HepG2 (cell line): ENCODE measurements at regions not wholly inside any gene's neighbourhood (a gene's known extent, or its start where the extent isn't known, plus 50 kb on each side); places are given as distances from the start of the nearest gene placed in this dataset.

Experiments used
- ATAC-seq: fragments of 200-7000 bp; cut with Tn5 transposase; 3 replicates; pipeline ENCODE4 v1.9.1; 2020; ENCODE audit warnings: mild to moderate bottlenecking, moderate library complexity
- BruUV-seq: library from RNA; stranded (reverse); fragments of 400-500 nt; replicated peaks from 2 replicates; lab custom pipeline; 2021; lab: Mats Ljungman, UMichigan
- CTCF ChIA-PET: fragments of 300-600 bp; formaldehyde crosslinking; extraction: SDS; loops from one replicate; lab custom pipeline; 2021; ENCODE audit warnings: low total read pairs, inconsistent platforms, low intra/inter-chr PET ratio; lab: Yijun Ruan, JAX
- POLR2A ChIA-PET: fragments of 350-600 bp; sonication (Branson Sonifier 250); formaldehyde crosslinking; loops from one replicate; lab custom pipeline; 2020; ENCODE audit warnings: antibody characterized with exemption, inconsistent platforms; lab: Yijun Ruan, JAX
- DNase-seq: peaks from one replicate; pipeline ENCODE4 v3.0.0-alpha.2; 2015; ENCODE audit warnings: low spot score
- FAIRE-seq: peaks from 3 replicates; lab custom pipeline; 2011; peaks lifted over from hg19 to GRCh38; lab: Jason Lieb, UNC
- H2AFZ ChIP-seq: one replicate; pipeline ENCODE4 v1.6.1; 2011; ENCODE audit warnings: low read length, inconsistent platforms
- H3K27ac ChIP-seq: fragments of 300-600 bp; 3 replicates; pipeline ENCODE4 v1.8.0; 2011; ENCODE audit warnings: mixed run types, mild to moderate bottlenecking, mixed read lengths, low read length, inconsistent platforms; ENCODE audit not compliant: insufficient read depth; ENCODE audit errors: extremely low read length
- H3K27me3 ChIP-seq, 2 experiments: fragments of 200-600 bp in 1 of 2; 2 replicates in 1 of 2; 3 replicates in 1 of 2; pipeline versions ENCODE4 v1.6.0 to v1.8.0; 2011; ENCODE audit warnings: low read length in 2 of 2, mild to moderate bottlenecking in 2 of 2, moderate library complexity in 2 of 2, inconsistent platforms in 1 of 2; ENCODE audit not compliant: insufficient read depth in 2 of 2, control insufficient read depth in 1 of 2
- H3K36me3 ChIP-seq, 2 experiments: fragments of 200-600 bp in 1 of 2; replicated peaks in 1 of 2; 2 replicates in 1 of 2; 3 replicates in 1 of 2; pipeline versions ENCODE4 v1.5.1 to v1.8.0; 2011; ENCODE audit warnings: low read length in 2 of 2, inconsistent platforms in 1 of 2; ENCODE audit not compliant: insufficient read depth in 2 of 2, control insufficient read depth in 1 of 2
- H3K4me1 ChIP-seq: 2 replicates; pipeline ENCODE4 v1.5.1; 2012; ENCODE audit warnings: low read length, inconsistent platforms; ENCODE audit not compliant: insufficient read depth
- H3K4me2 ChIP-seq: 2 replicates; pipeline ENCODE4 v1.6.0; 2011; ENCODE audit warnings: low read depth, low read length, inconsistent platforms
- H3K4me3 ChIP-seq, 3 experiments: fragments of 200-600 bp in 1 of 3; sonication (generic), shearing (Covaris generic) in 1 of 3; replicated peaks in 1 of 3; 2 replicates each; pipeline ENCODE4 v1.5.1; 2011 to 2016; ENCODE audit warnings: low read length in 3 of 3, inconsistent platforms in 2 of 3, low read depth in 2 of 3, mild to moderate bottlenecking in 2 of 3, control low read depth in 1 of 3, mixed read lengths in 1 of 3; ENCODE audit not compliant: insufficient read depth in 1 of 3
- H3K79me2 ChIP-seq: one replicate; pipeline ENCODE4 v1.6.1; 2011; ENCODE audit warnings: low read length, inconsistent platforms; ENCODE audit not compliant: insufficient read depth
- H3K9ac ChIP-seq: 2 replicates; pipeline ENCODE4 v1.6.0; 2011; ENCODE audit warnings: mild to moderate bottlenecking, low read depth, low read length, inconsistent platforms; ENCODE audit not compliant: insufficient read depth
- H3K9me3 ChIP-seq: 2 replicates; pipeline ENCODE4 v1.5.1; 2012; ENCODE audit warnings: mild to moderate bottlenecking, low read length
- H4K20me1 ChIP-seq: 2 replicates; pipeline ENCODE4 v1.6.0; 2011; ENCODE audit warnings: inconsistent platforms, mild to moderate bottlenecking, low read length, moderate library complexity; ENCODE audit not compliant: insufficient read depth
- CC2D1A ChIP-seq: sonication (generic); formaldehyde crosslinking; IDR thresholded peaks from 2 replicates; pipeline ENCODE4 v1.8.1; 2023; ENCODE audit warnings: mild to moderate bottlenecking, missing genetic modification reagents
- EEA1 ChIP-seq: sonication (generic); formaldehyde crosslinking; IDR thresholded peaks from 2 replicates; pipeline ENCODE4 v1.5.1; 2020; ENCODE audit warnings: mild to moderate bottlenecking, missing genetic modification reagents, borderline replicate concordance
- GATAD1 ChIP-seq: IDR thresholded peaks from 2 replicates; pipeline ENCODE4 v1.6.1; 2016; ENCODE audit warnings: missing genetic modification reagents, missing compliant biosample characterization
- NCOA2 ChIP-seq: sonication (generic); formaldehyde crosslinking; IDR thresholded peaks from 2 replicates; pipeline ENCODE4 v1.8.0; 2022; ENCODE audit warnings: inconsistent platforms
- NFATC3 ChIP-seq: sonication (generic); formaldehyde crosslinking; IDR thresholded peaks from 2 replicates; pipeline ENCODE4 v1.5.1; 2020; ENCODE audit warnings: mild to moderate bottlenecking, missing genetic modification reagents
- PAX8 ChIP-seq: sonication (generic); formaldehyde crosslinking; IDR thresholded peaks from 2 replicates; pipeline ENCODE4 v1.8.0; 2022; ENCODE audit warnings: mild to moderate bottlenecking, missing genetic modification reagents, borderline replicate concordance
- PHF21A ChIP-seq: sonication (generic); formaldehyde crosslinking; IDR thresholded peaks from 2 replicates; pipeline ENCODE4 v1.5.0; 2020; ENCODE audit warnings: mild to moderate bottlenecking, missing genetic modification reagents
- STAT5B ChIP-seq: sonication (generic); formaldehyde crosslinking; IDR thresholded peaks from 2 replicates; pipeline ENCODE4 v1.4.0; 2020; ENCODE audit warnings: missing genetic modification reagents
- ZFP1 ChIP-seq: IDR thresholded peaks from 2 replicates; pipeline ENCODE4 v1.6.1; 2016
- ZNF160 ChIP-seq: sonication (generic); formaldehyde crosslinking; IDR thresholded peaks from 2 replicates; pipeline ENCODE4 v1.8.0; 2022; ENCODE audit warnings: mild to moderate bottlenecking, inconsistent platforms, missing genetic modification reagents
- ZNF224 ChIP-seq: sonication (generic); formaldehyde crosslinking; IDR thresholded peaks from 2 replicates; pipeline ENCODE4 v1.5.0; 2020; ENCODE audit warnings: mild to moderate bottlenecking, missing genetic modification reagents
- ZNF761 ChIP-seq: sonication (generic); formaldehyde crosslinking; conservative IDR thresholded peaks from 2 replicates; pipeline ENCODE4 v1.4.0; 2020; ENCODE audit warnings: mild to moderate bottlenecking, missing genetic modification reagents
- WGBS: methylation state at CpG from one replicate; pipeline ENCODE4 v1.1.6; 2017; ENCODE audit warnings: low lambda C conversion rate; 5-methylcytosine and 5-hydroxymethylcytosine counted together
- in situ Hi-C: cut with HindIII; loops from 2 replicates; pipeline ENCODE4 v1.10.0; 2017; ENCODE audit warnings: low pct_unique_long_range_greater_than_20kb; ENCODE audit not compliant: extremely low pct_ligation_motif_present
- intact Hi-C: fragments of 100-400 bp; cut with micrococcal nuclease; formaldehyde crosslinking; loops from one replicate; pipeline ENCODE4 v1.10.0; 2022; ENCODE audit not compliant: unreplicated experiment
- TF ChIP-seq, protein P1 (sequence below): IDR thresholded peaks from 2 replicates; pipeline ENCODE4 v1.6.1; 2016; ENCODE audit warnings: mild to moderate bottlenecking, missing biosample characterization, missing genetic modification reagents
- TF ChIP-seq, protein P2 (sequence below): sonication (generic); formaldehyde crosslinking; IDR thresholded peaks from 2 replicates; pipeline ENCODE4 v1.5.0; 2020; ENCODE audit warnings: mild to moderate bottlenecking, missing genetic modification reagents

DNA sequence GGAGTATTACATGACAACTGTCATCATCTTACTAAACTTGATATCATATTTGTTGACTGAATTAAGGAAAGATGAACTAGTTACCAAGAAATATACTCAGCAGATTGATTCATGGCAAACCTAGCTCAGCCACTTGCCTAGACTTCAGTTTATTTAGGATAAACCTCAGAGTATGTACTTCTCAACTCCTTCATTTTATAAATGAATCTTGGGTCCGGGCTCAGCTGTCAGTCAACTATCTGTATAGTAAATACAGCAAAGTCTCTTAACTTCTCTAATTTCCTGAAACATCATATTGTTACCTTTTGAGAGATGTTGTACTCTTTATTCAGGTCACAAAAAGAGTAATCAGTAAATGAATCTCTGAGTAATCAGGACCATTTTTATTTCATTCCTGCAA is 211.0 kb upstream of the KLF14 start:
- Histone ChIP-seq H3K9ac (no peak overlapping the region), H3K79me2 (peaks cover 35% of the 10 kb centered on the region), H3K27ac (no peak overlapping the region), H3K4me3 (no peak overlapping the region), H3K36me3 (peaks cover 4 to 6% of the 10 kb centered on the region in 2 experiments; a peak in 3 of 5 replicates), H3K9me3 (no peaks in the 10 kb centered on the region), H3K4me2 (no peak overlapping the region), H4K20me1 (no peaks in the 10 kb centered on the region; the same call in 1 of the 2 replicates), H2AFZ (no peak overlapping the region), H3K4me1 (peaks cover 75% of the 10 kb centered on the region), H3K27me3 (no peaks in the 10 kb centered on the region)
- in situ Hi-C loops, result no loop called here
- CTCF ChIA-PET, result no interaction called here
- WGBS, result 100% methylated on average over 1 of the region's 1 CpG
- no peak for DNase-seq
- POLR2A ChIA-PET, result no interaction called here
- no TSS peak for BruUV-seq
- TF ChIP-seq PHF21A (CRISPR knock-in tag) (no peak), EEA1 (CRISPR knock-in tag) (no peak)
- FAIRE-seq, result no peak
- intact Hi-C loops, result loop anchor here (5.0 kb wide), 1 partner anchor 52 kb away; no protein-coding TSS in a partner anchor
- ATAC-seq, result no peak

- no peaks in the 10 kb centered on the region for H3K27me3 ChIP-seq
- H3K4me3 ChIP-seq, result no peak overlapping the region
- FAIRE-seq (no peak), ATAC-seq (no peak), DNase-seq (no peak)
- intact Hi-C loops, result no loop called here
- TF ChIP-seq ZFP1 (no peak), GATAD1 (CRISPR knock-in tag) (no peak), STAT5B (CRISPR knock-in tag) (no peak), CC2D1A (no peak), NFATC3 (no peak), ZNF160 (no peak), ZNF224 (CRISPR knock-in tag) (no peak), PAX8 (CRISPR knock-in tag) (no peak), NCOA2 (no peak), ZNF761 (CRISPR knock-in tag) (no peak)
- TF ChIP-seq, protein P1, sequence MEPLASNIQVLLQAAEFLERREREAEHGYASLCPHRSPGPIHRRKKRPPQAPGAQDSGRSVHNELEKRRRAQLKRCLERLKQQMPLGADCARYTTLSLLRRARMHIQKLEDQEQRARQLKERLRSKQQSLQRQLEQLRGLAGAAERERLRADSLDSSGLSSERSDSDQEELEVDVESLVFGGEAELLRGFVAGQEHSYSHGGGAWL (CRISPR knock-in tag), result no peak
- TF ChIP-seq, protein P2, sequence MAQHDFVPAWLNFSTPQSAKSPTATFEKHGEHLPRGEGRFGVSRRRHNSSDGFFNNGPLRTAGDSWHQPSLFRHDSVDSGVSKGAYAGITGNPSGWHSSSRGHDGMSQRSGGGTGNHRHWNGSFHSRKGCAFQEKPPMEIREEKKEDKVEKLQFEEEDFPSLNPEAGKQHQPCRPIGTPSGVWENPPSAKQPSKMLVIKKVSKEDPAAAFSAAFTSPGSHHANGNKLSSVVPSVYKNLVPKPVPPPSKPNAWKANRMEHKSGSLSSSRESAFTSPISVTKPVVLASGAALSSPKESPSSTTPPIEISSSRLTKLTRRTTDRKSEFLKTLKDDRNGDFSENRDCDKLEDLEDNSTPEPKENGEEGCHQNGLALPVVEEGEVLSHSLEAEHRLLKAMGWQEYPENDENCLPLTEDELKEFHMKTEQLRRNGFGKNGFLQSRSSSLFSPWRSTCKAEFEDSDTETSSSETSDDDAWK, result no peak
- no peaks in the 10 kb centered on the region; the same call in 1 of the 2 replicates for H4K20me1 ChIP-seq
- no peak overlapping the region for H3K4me2 ChIP-seq
- H3K36me3 ChIP-seq, result peaks cover 4 to 6% of the 10 kb centered on the region in 2 experiments; a peak in 3 of 5 replicates
- H3K27ac ChIP-seq, result no peak overlapping the region
- no peak overlapping the region for H3K9ac ChIP-seq
- no TSS peak for BruUV-seq
- peaks cover 33% of the 10 kb centered on the region for H3K79me2 ChIP-seq
- CTCF ChIA-PET, result no interaction called here
- H3K9me3 ChIP-seq, result no peaks in the 10 kb centered on the region
- POLR2A ChIA-PET, result interaction anchor here (1.3 kb wide), 1 partner anchor 46 kb away, joined by 4 read pairs; no protein-coding TSS in a partner anchor
- peaks cover 70% of the 10 kb centered on the region for H3K4me1 ChIP-seq
- over 99% methylated on average over 5 of the region's 5 CpGs for WGBS
- H2AFZ ChIP-seq, result no peak overlapping the region
- in situ Hi-C loops, result no loop called here
Observed at GRCh38 chr7:130945411-130945811, 211.4 kb upstream of the KLF14 start.
